ENCODE measurements at regions not wholly inside any gene's neighbourhood (a gene's known extent, or its start where the extent isn't known, plus 50 kb on each side); places are given as distances from the start of the nearest gene placed in this dataset.

- intact Hi-C loops (cut with DNase I; ENCODE audit: low total_unique reads): loop anchor here (10.0 kb wide), 1 partner anchor 98 kb away; no protein-coding TSS in a partner anchor
- no peaks in the 10 kb centered on the region for H3K9me3 ChIP-seq
- H3K4me1 ChIP-seq: peaks cover 7 to 92% (median 49%) of the 10 kb centered on the region in 6 donors
- no peak for DNase-seq
- peaks cover 0 to 32% (median 0%) of the 10 kb centered on the region in 7 donors for H3K27me3 ChIP-seq (replicated peaks in 1 of 7)
- TF ChIP-seq, protein P1, sequence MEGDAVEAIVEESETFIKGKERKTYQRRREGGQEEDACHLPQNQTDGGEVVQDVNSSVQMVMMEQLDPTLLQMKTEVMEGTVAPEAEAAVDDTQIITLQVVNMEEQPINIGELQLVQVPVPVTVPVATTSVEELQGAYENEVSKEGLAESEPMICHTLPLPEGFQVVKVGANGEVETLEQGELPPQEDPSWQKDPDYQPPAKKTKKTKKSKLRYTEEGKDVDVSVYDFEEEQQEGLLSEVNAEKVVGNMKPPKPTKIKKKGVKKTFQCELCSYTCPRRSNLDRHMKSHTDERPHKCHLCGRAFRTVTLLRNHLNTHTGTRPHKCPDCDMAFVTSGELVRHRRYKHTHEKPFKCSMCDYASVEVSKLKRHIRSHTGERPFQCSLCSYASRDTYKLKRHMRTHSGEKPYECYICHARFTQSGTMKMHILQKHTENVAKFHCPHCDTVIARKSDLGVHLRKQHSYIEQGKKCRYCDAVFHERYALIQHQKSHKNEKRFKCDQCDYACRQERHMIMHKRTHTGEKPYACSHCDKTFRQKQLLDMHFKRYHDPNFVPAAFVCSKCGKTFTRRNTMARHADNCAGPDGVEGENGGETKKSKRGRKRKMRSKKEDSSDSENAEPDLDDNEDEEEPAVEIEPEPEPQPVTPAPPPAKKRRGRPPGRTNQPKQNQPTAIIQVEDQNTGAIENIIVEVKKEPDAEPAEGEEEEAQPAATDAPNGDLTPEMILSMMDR (IDR thresholded peaks at IDR 0.05 in 8 of 11, conservative IDR thresholded peaks at IDR 0.05 in 3 of 11): no peak
- no peak for TF ChIP-seq POLR2A (IDR thresholded peaks at IDR 0.05)
- TF ChIP-seq POLR2AphosphoS5 (IDR thresholded peaks at IDR 0.05): no peak
- no peak overlapping the region for H3K4me3 ChIP-seq
- H3K27ac ChIP-seq: peak overlapping the region in 6 of 8 donors; percentile 11 to 86 (median 48)
- 51 to 69% (median 56%) methylated on average over 10 of the region's 10 CpGs for WGBS, 5 donors
- no peaks in the 10 kb centered on the region for H3K36me3 ChIP-seq
Observed at GRCh38 chr21:38997051-38997842, 186.0 kb downstream of the PSMG1 start.

- peaks cover 7 to 92% (median 51%) of the 10 kb centered on the region in 6 donors for H3K4me1 ChIP-seq
- H3K27me3 ChIP-seq (replicated peaks in 1 of 7): peaks cover 0 to 32% (median 0%) of the 10 kb centered on the region in 7 donors
- H3K4me3 ChIP-seq: no peak overlapping the region
- 88 to 98% (median 93%) methylated on average over 2 of the region's 2 CpGs for WGBS, 5 donors
- intact Hi-C loops (cut with DNase I; ENCODE audit: low total_unique reads): loop anchor here (10.0 kb wide), 1 partner anchor 98 kb away; no protein-coding TSS in a partner anchor
- TF ChIP-seq POLR2AphosphoS5 (IDR thresholded peaks at IDR 0.05) (no peak), POLR2A (IDR thresholded peaks at IDR 0.05) (no peak)
- TF ChIP-seq, protein P1 (IDR thresholded peaks at IDR 0.05 in 8 of 11, conservative IDR thresholded peaks at IDR 0.05 in 3 of 11): no peak
- DNase-seq: no peak
- no peaks in the 10 kb centered on the region for H3K9me3 ChIP-seq
- H3K27ac ChIP-seq: peak overlapping the region in 6 of 8 donors; percentile 80 to 88 (median 84)
- H3K36me3 ChIP-seq: no peaks in the 10 kb centered on the region
Observed at GRCh38 chr21:38996355-38996754, 186.9 kb downstream of the PSMG1 start.

DNA sequence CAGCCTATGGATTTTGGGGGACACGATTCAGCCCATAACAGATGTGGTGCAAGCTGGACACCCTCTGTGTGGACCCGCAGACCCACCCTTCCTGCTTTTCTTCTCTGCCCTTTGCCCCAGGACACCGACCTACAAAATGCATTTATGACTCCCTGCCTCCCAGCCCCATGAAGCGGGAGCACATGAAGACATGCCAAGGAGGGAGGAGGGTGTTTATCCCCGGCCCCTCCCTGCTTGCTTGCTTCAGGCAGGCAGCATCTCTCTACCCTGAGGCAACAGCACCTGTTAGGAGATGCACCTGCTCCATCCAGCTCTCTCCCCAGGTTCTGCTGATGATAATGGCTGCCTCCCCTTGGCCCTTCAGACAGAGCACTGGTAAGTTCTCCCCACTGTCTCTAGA, 187.5 kb downstream of the PSMG1 start:
- WGBS, 5 donors: 71 to 82% (median 74%) methylated on average over 5 of the region's 5 CpGs
- H3K4me1 ChIP-seq: peaks cover 7 to 91% (median 53%) of the 10 kb centered on the region in 6 donors
- intact Hi-C loops (cut with DNase I; ENCODE audit: low total_unique reads): loop anchor here (10.0 kb wide), 1 partner anchor 99 kb away; no protein-coding TSS in a partner anchor
- H3K27ac ChIP-seq: peak overlapping the region in 7 of 8 donors; percentile 76 to 88 (median 83)
- DNase-seq: no peak
- no peak overlapping the region for H3K4me3 ChIP-seq
- H3K9me3 ChIP-seq: no peaks in the 10 kb centered on the region
- peaks cover 0 to 28% (median 0%) of the 10 kb centered on the region in 7 donors for H3K27me3 ChIP-seq (replicated peaks in 1 of 7)
- TF ChIP-seq POLR2AphosphoS5 (IDR thresholded peaks at IDR 0.05) (no peak), POLR2A (IDR thresholded peaks at IDR 0.05) (no peak)
- TF ChIP-seq, protein P1 (IDR thresholded peaks at IDR 0.05 in 8 of 11, conservative IDR thresholded peaks at IDR 0.05 in 3 of 11): no peak
- no peaks in the 10 kb centered on the region for H3K36me3 ChIP-seq

GRCh38 chr21:38995071-38995669, 188.1 kb downstream of the PSMG1 start:
- intact Hi-C loops (cut with DNase I; ENCODE audit: low total_unique reads): loop anchor here (10.0 kb wide), 1 partner anchor 100 kb away; no protein-coding TSS in a partner anchor
- Histone ChIP-seq H3K27me3 (replicated peaks in 1 of 7) (peaks cover 0 to 28% (median 0%) of the 10 kb centered on the region in 7 donors), H3K4me3 (no peak overlapping the region), H3K27ac (peak overlapping the region; percentile 27 to 88 (median 83)), H3K4me1 (peaks cover 7 to 91% (median 54%) of the 10 kb centered on the region in 6 donors), H3K36me3 (no peaks in the 10 kb centered on the region), H3K9me3 (no peaks in the 10 kb centered on the region)
- WGBS, 5 donors: 72 to 87% (median 80%) methylated on average over 13 of the region's 13 CpGs
- DNase-seq: no peak
- no peak for TF ChIP-seq POLR2A (IDR thresholded peaks at IDR 0.05)
